H1 (cell line): ENCODE measurements at regions not wholly inside any gene's neighbourhood (a gene's known extent, or its start where the extent isn't known, plus 50 kb on each side); places are given as distances from the start of the nearest gene placed in this dataset.

ENCODE experiments used
- CTCF ChIA-PET: fragments of 300-600 bp; sonication (Branson Sonifier 250); formaldehyde crosslinking; loops from one replicate; lab custom pipeline; 2021; ENCODE audit not compliant: partially characterized antibody; lab: Charles Lee
- POLR2A ChIA-PET: fragments of 300-600 bp; sonication (Branson Sonifier 250); formaldehyde crosslinking; loops from one replicate; lab custom pipeline; 2021; ENCODE audit warnings: inconsistent platforms; ENCODE audit not compliant: partially characterized antibody; lab: Charles Lee
- DNase-seq, 2 experiments: peaks; one replicate each; pipeline versions ENCODE4 v3.0.0 to v3.0.0-alpha.2; 2010 to 2022; ENCODE audit warnings: low spot score in 2 of 2, low read depth in 1 of 2, mixed read lengths in 1 of 2
- FAIRE-seq: peaks from 2 replicates; lab custom pipeline; 2011; peaks lifted over from hg19 to GRCh38; lab: Jason Lieb, UNC
- H2AFZ ChIP-seq: 2 replicates; pipeline ENCODE4 v1.8.1; 2012; ENCODE audit warnings: low read length, inconsistent platforms
- H2AK5ac ChIP-seq: 2 replicates; pipeline ENCODE4 v1.6.1; 2013; ENCODE audit warnings: low read depth, low read length
- H2BK120ac ChIP-seq: replicated peaks from 2 replicates; pipeline ENCODE3; 2013; ENCODE audit warnings: low read depth, low read length, inconsistent platforms
- H2BK12ac ChIP-seq: 2 replicates; pipeline ENCODE4 v1.6.1; 2013; ENCODE audit warnings: low read depth, low read length
- H2BK15ac ChIP-seq: 2 replicates; pipeline ENCODE4 v1.6.1; 2013; ENCODE audit warnings: low read length
- H2BK20ac ChIP-seq: 2 replicates; pipeline ENCODE4 v1.6.1; 2013; ENCODE audit warnings: low read length
- H2BK5ac ChIP-seq: 2 replicates; pipeline ENCODE4 v1.6.1; 2013; ENCODE audit warnings: low read depth, low read length
- H3K14ac ChIP-seq: 2 replicates; pipeline ENCODE4 v1.6.1; 2013; ENCODE audit warnings: inconsistent platforms; ENCODE audit not compliant: insufficient read length
- H3K18ac ChIP-seq: 2 replicates; pipeline ENCODE4 v1.6.1; 2013; ENCODE audit warnings: low read length; ENCODE audit errors: extremely low read depth
- H3K23ac ChIP-seq: 2 replicates; pipeline ENCODE4 v1.6.1; 2013; ENCODE audit warnings: inconsistent platforms; ENCODE audit not compliant: insufficient read length
- H3K23me2 ChIP-seq: 2 replicates; pipeline ENCODE4 v1.6.1; 2013; ENCODE audit warnings: low read depth, low read length
- H3K27ac ChIP-seq: 2 replicates; pipeline ENCODE4 v1.6.1; 2011; ENCODE audit warnings: low read depth, low read length, inconsistent platforms
- H3K27me3 ChIP-seq, 4 experiments: replicated peaks in 1 of 4; 1 replicate in 1 of 4; 2 replicates in 3 of 4; pipeline versions ENCODE4 v1.6.1 to v1.8.1; 2011 to 2013; ENCODE audit warnings: low read length in 3 of 4, mild to moderate bottlenecking in 3 of 4, inconsistent platforms in 2 of 4, mixed read lengths in 2 of 4, moderate library complexity in 1 of 4; ENCODE audit not compliant: control insufficient read depth in 3 of 4, insufficient read depth in 3 of 4; ENCODE audit errors: extremely low read depth in 1 of 4
- H3K36me3 ChIP-seq, 4 experiments: 2 replicates each; pipeline versions ENCODE4 v1.6.1 to v1.8.1; 2011 to 2013; ENCODE audit warnings: mild to moderate bottlenecking in 4 of 4, low read length in 3 of 4, moderate library complexity in 2 of 4, control low read depth in 1 of 4, inconsistent platforms in 1 of 4; ENCODE audit not compliant: insufficient read depth in 4 of 4, control insufficient read depth in 2 of 4
- H3K4ac ChIP-seq: replicated peaks from 2 replicates; pipeline ENCODE3; 2013; ENCODE audit warnings: low read length, low read depth, mixed read lengths, inconsistent platforms; ENCODE audit not compliant: insufficient read length
- H3K4me1 ChIP-seq, 4 experiments: replicated peaks in 1 of 4; 1 replicate in 1 of 4; 2 replicates in 3 of 4; pipeline versions ENCODE4 v1.6.1 to v1.8.1; 2011 to 2013; ENCODE audit warnings: low read length in 3 of 4, inconsistent platforms in 2 of 4, mixed read lengths in 1 of 4; ENCODE audit not compliant: insufficient read depth in 4 of 4, control insufficient read depth in 3 of 4
- H3K4me2 ChIP-seq, 2 experiments: 2 replicates each; pipeline versions ENCODE4 v1.6.1 to v1.8.1; 2011 to 2013; ENCODE audit warnings: low read depth in 2 of 2, low read length in 2 of 2, control low read depth in 1 of 2, inconsistent platforms in 1 of 2, mild to moderate bottlenecking in 1 of 2; ENCODE audit not compliant: insufficient read depth in 1 of 2
- H3K4me3 ChIP-seq, 4 experiments: fragments of 200-600, 300-600 bp in 1 of 4; sonication (generic), shearing (Covaris generic), sonication (Bioruptor Twin) in 1 of 4; 2 replicates each; pipeline versions ENCODE4 v1.5.1 to v1.8.1; 2011 to 2016; ENCODE audit warnings: low read length in 4 of 4, low read depth in 3 of 4, control low read depth in 2 of 4, inconsistent platforms in 2 of 4, mild to moderate bottlenecking in 2 of 4, mixed read lengths in 1 of 4, moderate library complexity in 1 of 4; ENCODE audit not compliant: insufficient read depth in 2 of 4; ENCODE audit errors: extremely low read depth in 1 of 4
- H3K56ac ChIP-seq: replicated peaks from 2 replicates; pipeline ENCODE3; 2013; ENCODE audit warnings: low read depth, mild to moderate bottlenecking, mixed read lengths, low read length, inconsistent platforms; ENCODE audit not compliant: insufficient read length
- H3K79me1 ChIP-seq: 2 replicates; pipeline ENCODE4 v1.6.1; 2013; ENCODE audit warnings: low read depth, low read length, control low read depth
- H3K79me2 ChIP-seq, 2 experiments: 2 replicates each; pipeline versions ENCODE4 v1.6.1 to v1.8.1; 2012 to 2013; ENCODE audit warnings: low read length in 2 of 2, mild to moderate bottlenecking in 2 of 2, inconsistent platforms in 1 of 2; ENCODE audit not compliant: insufficient read depth in 2 of 2, control insufficient read depth in 1 of 2
- H3K9ac ChIP-seq, 4 experiments: replicated peaks in 1 of 4; 1 replicate in 1 of 4; 2 replicates in 3 of 4; pipeline versions ENCODE4 v1.6.1 to v1.8.1; 2011 to 2013; ENCODE audit warnings: low read depth in 3 of 4, low read length in 3 of 4, control low read depth in 2 of 4, mild to moderate bottlenecking in 2 of 4, moderate library complexity in 2 of 4, inconsistent platforms in 1 of 4; ENCODE audit errors: extremely low read depth in 1 of 4
- H3K9me3 ChIP-seq, 2 experiments: 2 replicates each; pipeline versions ENCODE4 v1.6.1 to v1.8.1; 2012 to 2013; ENCODE audit warnings: mild to moderate bottlenecking in 2 of 2, moderate library complexity in 2 of 2, control low read depth in 1 of 2, inconsistent platforms in 1 of 2, low read depth in 1 of 2, low read length in 1 of 2, mixed read lengths in 1 of 2; ENCODE audit not compliant: insufficient read depth in 2 of 2
- H4K20me1 ChIP-seq, 2 experiments: replicated peaks in 1 of 2; 2 replicates each; pipeline versions ENCODE3 to v1.8.1; 2011 to 2013; ENCODE audit warnings: inconsistent platforms in 2 of 2, low read length in 2 of 2, mild to moderate bottlenecking in 1 of 2; ENCODE audit not compliant: insufficient read depth in 2 of 2, control insufficient read depth in 1 of 2
- H4K5ac ChIP-seq: 2 replicates; pipeline ENCODE4 v1.6.1; 2013; ENCODE audit warnings: low read length, low read depth, mixed read lengths, inconsistent platforms; ENCODE audit not compliant: insufficient read length
- H4K8ac ChIP-seq: 2 replicates; pipeline ENCODE4 v1.8.0; 2013; ENCODE audit warnings: mild to moderate bottlenecking, moderate library complexity, low read length, inconsistent platforms; ENCODE audit not compliant: insufficient read depth; ENCODE audit errors: extremely low read depth
- H4K91ac ChIP-seq: replicated peaks from 2 replicates; pipeline ENCODE3; 2013; ENCODE audit warnings: low read length, mixed read lengths, inconsistent platforms; ENCODE audit not compliant: insufficient read length
- BACH1 ChIP-seq: IDR thresholded peaks from 2 replicates; pipeline ENCODE4 v1.6.1; 2012; ENCODE audit warnings: low read length, improper control_type of control experiment
- CEBPB ChIP-seq: IDR thresholded peaks from 2 replicates; pipeline ENCODE4 v1.6.1; 2012; ENCODE audit warnings: low read depth, low read length
- EZH2 ChIP-seq: fragments of 200-600 bp; sonication (generic); IDR thresholded peaks from 2 replicates; pipeline ENCODE4 v1.7.1; 2012; ENCODE audit warnings: low read depth, mild to moderate bottlenecking, moderate library complexity, low read length, inconsistent platforms; ENCODE audit not compliant: severe bottlenecking
- HDAC6 ChIP-seq: IDR thresholded peaks from one replicate; pipeline ENCODE4 v1.7.1; 2012; ENCODE audit warnings: low read depth, mild to moderate bottlenecking, inconsistent platforms, low read length, moderate library complexity
- JUND ChIP-seq: IDR thresholded peaks from 2 replicates; pipeline ENCODE4 v1.6.1; 2011; ENCODE audit warnings: mild to moderate bottlenecking, improper control_type of control experiment, low read length
- NRF1 ChIP-seq: IDR thresholded peaks from 2 replicates; pipeline ENCODE4 v1.6.1; 2011; ENCODE audit warnings: mild to moderate bottlenecking, low read depth, low read length, improper control_type of control experiment
- PHF8 ChIP-seq: fragments of 200-600 bp; sonication (generic); conservative IDR thresholded peaks from 2 replicates; pipeline ENCODE4 v1.7.1; 2012; ENCODE audit warnings: low read depth, mild to moderate bottlenecking, inconsistent platforms, low read length, moderate library complexity
- POLR2A ChIP-seq, 2 experiments: IDR thresholded peaks; 1 replicate in 1 of 2; 2 replicates in 1 of 2; pipeline ENCODE4 v1.6.1; 2011; ENCODE audit warnings: low read depth in 2 of 2, low read length in 2 of 2, mild to moderate bottlenecking in 2 of 2; ENCODE audit errors: control extremely low read depth in 1 of 2
- POLR2AphosphoS5 ChIP-seq: IDR thresholded peaks from 2 replicates; pipeline ENCODE4 v1.6.1; 2011; ENCODE audit warnings: low read depth, low read length
- TBP ChIP-seq: IDR thresholded peaks from 2 replicates; pipeline ENCODE4 v1.6.1; 2011; ENCODE audit warnings: low read depth, low read length, improper control_type of control experiment
- YY1 ChIP-seq: IDR thresholded peaks from 2 replicates; pipeline ENCODE4 v1.6.1; 2011; ENCODE audit warnings: low read depth, mild to moderate bottlenecking, low read length
- WGBS, 2 experiments: shearing (Covaris generic) in 1 of 2; methylation state at CpG; one replicate each; pipeline versions ENCODE4 v1.1.6 to v1.1.7; 2013 to 2015; ENCODE audit warnings: low lambda C conversion rate in 2 of 2, mixed read lengths in 2 of 2, inconsistent platforms in 1 of 2, low coverage in 1 of 2, missing lambda C conversion rate in 1 of 2; ENCODE audit not compliant: insufficient replicate concordance in 2 of 2, insufficient coverage in 1 of 2, insufficient read length in 1 of 2; ENCODE audit errors: extremely low coverage in 1 of 2, missing lambda C conversion rate in 1 of 2; 5-methylcytosine and 5-hydroxymethylcytosine counted together
- TF ChIP-seq, protein P1 (sequence below), 3 experiments: IDR thresholded peaks; 1 replicate in 2 of 3; 2 replicates in 1 of 3; pipeline versions ENCODE4 v1.5.1 to v1.6.1; 2011; ENCODE audit warnings: low read length in 3 of 3, mild to moderate bottlenecking in 3 of 3, inconsistent platforms in 2 of 3, low read depth in 1 of 3, moderate library complexity in 1 of 3; ENCODE audit not compliant: insufficient read depth in 1 of 3; ENCODE audit errors: control extremely low read depth in 1 of 3
- TF ChIP-seq, protein P2 (sequence below): IDR thresholded peaks from 2 replicates; pipeline ENCODE4 v1.6.1; 2011; ENCODE audit warnings: low read depth, mild to moderate bottlenecking, low read length; ENCODE audit not compliant: insufficient read depth

DNA sequence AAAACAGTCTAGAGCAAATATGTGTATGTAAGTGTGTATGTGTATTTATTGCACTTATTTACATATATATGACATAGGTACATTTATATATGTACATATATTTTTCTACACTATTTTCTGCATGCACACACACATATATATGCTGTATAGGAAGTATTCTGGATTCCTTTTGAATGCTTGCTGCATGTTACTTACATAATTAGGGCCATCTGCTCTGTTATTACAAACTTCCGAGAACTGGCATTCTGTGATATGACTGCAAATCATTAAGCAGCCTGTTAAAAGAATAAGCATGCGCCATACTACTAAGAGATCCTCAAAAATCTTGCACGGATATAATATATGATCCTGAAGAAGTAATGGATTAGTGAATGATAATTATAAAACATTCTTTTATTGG lies 1157.6 kb upstream of the TENM3 start:
- H3K9ac ChIP-seq, result peak overlapping the region in 1 of 4 experiments; percentile 8; a peak in 1 of 7 replicates
- DNase-seq, result no peak
- no peak overlapping the region for H2BK20ac ChIP-seq
- H3K9me3 ChIP-seq, result no peaks in the 10 kb centered on the region; a peak in 1 of 4 replicates
- ChIA-PET CTCF (interaction anchor here (0.6 kb wide), 1 partner anchor 1455 kb away, joined by 3 read pairs; no protein-coding TSS in a partner anchor), POLR2A (no interaction called here)
- no peaks in the 10 kb centered on the region for H3K79me2 ChIP-seq
- H3K23me2 ChIP-seq, result no peaks in the 10 kb centered on the region
- no peak overlapping the region for H3K18ac ChIP-seq
- H3K27ac ChIP-seq, result no peak overlapping the region
- H3K56ac ChIP-seq, result no peak overlapping the region
- no peak overlapping the region for H2BK12ac ChIP-seq
- H3K79me1 ChIP-seq, result no peaks in the 10 kb centered on the region
- no peak overlapping the region for H2BK5ac ChIP-seq
- FAIRE-seq, result no peak
- no peak for TF ChIP-seq POLR2A (IDR thresholded peaks at IDR 0.05; ENCODE audit: control extremely low read depth in 1 of 2, low read depth in 2 of 2, low read length in 2 of 2)
- TF ChIP-seq POLR2AphosphoS5, result no peak
- TF ChIP-seq BACH1, result no peak
- TF ChIP-seq CEBPB, result no peak
- TF ChIP-seq, protein P1, sequence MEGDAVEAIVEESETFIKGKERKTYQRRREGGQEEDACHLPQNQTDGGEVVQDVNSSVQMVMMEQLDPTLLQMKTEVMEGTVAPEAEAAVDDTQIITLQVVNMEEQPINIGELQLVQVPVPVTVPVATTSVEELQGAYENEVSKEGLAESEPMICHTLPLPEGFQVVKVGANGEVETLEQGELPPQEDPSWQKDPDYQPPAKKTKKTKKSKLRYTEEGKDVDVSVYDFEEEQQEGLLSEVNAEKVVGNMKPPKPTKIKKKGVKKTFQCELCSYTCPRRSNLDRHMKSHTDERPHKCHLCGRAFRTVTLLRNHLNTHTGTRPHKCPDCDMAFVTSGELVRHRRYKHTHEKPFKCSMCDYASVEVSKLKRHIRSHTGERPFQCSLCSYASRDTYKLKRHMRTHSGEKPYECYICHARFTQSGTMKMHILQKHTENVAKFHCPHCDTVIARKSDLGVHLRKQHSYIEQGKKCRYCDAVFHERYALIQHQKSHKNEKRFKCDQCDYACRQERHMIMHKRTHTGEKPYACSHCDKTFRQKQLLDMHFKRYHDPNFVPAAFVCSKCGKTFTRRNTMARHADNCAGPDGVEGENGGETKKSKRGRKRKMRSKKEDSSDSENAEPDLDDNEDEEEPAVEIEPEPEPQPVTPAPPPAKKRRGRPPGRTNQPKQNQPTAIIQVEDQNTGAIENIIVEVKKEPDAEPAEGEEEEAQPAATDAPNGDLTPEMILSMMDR (IDR thresholded peaks at IDR 0.05; ENCODE audit: control extremely low read depth in 1 of 3, insufficient read depth in 1 of 3, low read depth in 1 of 3, low read length in 3 of 3), result no peak
- TF ChIP-seq NRF1, result no peak
- TF ChIP-seq TBP, result no peak
- TF ChIP-seq JUND, result no peak
- TF ChIP-seq, protein P2, sequence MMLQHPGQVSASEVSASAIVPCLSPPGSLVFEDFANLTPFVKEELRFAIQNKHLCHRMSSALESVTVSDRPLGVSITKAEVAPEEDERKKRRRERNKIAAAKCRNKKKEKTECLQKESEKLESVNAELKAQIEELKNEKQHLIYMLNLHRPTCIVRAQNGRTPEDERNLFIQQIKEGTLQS, result no peak
- no peak for TF ChIP-seq HDAC6
- TF ChIP-seq EZH2, result no peak
- TF ChIP-seq PHF8, result no peak
- no peak for TF ChIP-seq YY1
- TF ChIP-seq, all 59 proteins: peak for 0
- no peaks in the 10 kb centered on the region for H3K36me3 ChIP-seq
- no peaks in the 10 kb centered on the region for H3K4me1 ChIP-seq
- no peak overlapping the region for H4K91ac ChIP-seq
- H2AFZ ChIP-seq, result no peak overlapping the region
- no peak overlapping the region for H2BK15ac ChIP-seq
- no peak overlapping the region for H3K4me2 ChIP-seq
- H3K4me3 ChIP-seq, result no peak overlapping the region
- no peak overlapping the region for H4K8ac ChIP-seq
- no peak overlapping the region for H3K23ac ChIP-seq
- WGBS, 2 experiments, result 73% methylated on average over 3 of the region's 3 CpGs; no CpG with 5 or more reads in 1 of the 2 experiments
- H2AK5ac ChIP-seq, result no peak overlapping the region
- H4K20me1 ChIP-seq, result no peaks in the 10 kb centered on the region
- H4K5ac ChIP-seq, result no peak overlapping the region
- no peak overlapping the region for H2BK120ac ChIP-seq
- no peaks in the 10 kb centered on the region for H3K27me3 ChIP-seq
- no peak overlapping the region for H3K4ac ChIP-seq
- no peak overlapping the region for H3K14ac ChIP-seq
